ENCODE measurements at regions not wholly inside any gene's neighbourhood (a gene's known extent, or its start where the extent isn't known, plus 50 kb on each side); places are given as distances from the start of the nearest gene placed in this dataset.

DNA sequence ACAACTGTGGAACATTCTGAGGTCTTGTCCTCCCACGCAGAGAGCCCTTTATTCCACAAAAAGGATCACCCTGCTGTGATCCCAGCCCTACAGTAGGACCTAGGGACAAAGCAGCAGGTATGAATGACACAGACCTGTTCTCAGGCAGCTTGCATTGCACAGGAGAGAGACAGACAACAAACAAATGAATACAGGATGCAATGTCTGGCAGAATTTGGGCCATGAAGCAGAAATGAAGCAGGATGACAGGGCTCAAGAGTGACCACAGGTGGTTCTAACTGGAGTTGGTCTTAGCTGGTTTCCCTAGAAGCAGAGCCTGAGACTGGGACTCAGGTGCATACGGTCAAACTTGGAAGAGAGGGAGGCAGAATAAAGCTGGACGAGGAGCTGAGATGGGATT lies 388.8 kb downstream of the CDK5RAP2 start:
- TF ChIP-seq GATA2 (IDR thresholded peaks at IDR 0.05; ENCODE audit: low read depth, low read length), result no peak
- no peak for TF ChIP-seq GATA3 (IDR thresholded peaks at IDR 0.05; ENCODE audit: low read depth, low read length)

Data from SH-SY5Y (cell line).